ENCODE measurements at regions not wholly inside any gene's neighbourhood (a gene's known extent, or its start where the extent isn't known, plus 50 kb on each side); places are given as distances from the start of the nearest gene placed in this dataset.

- no peaks in the 10 kb centered on the region for H3K9me3 ChIP-seq (ENCODE audit: control insufficient read depth in 2 of 2, insufficient read depth in 1 of 2, low read depth in 1 of 2, low read length in 1 of 2)
- WGBS, 2 donors = 89 to 91% methylated on average over 7 of the region's 7 CpGs
These were observed 210.6 kb upstream of the UMPS start for GRCh38 chr3:124519591-124520194.

GRCh38 chr3:124520970-124521369, 209.3 kb upstream of the UMPS start:
- Histone ChIP-seq H3K4me3 (ENCODE audit: low read depth in 1 of 2, low read length in 2 of 2) (no peak overlapping the region), H3K9me3 (ENCODE audit: control insufficient read depth in 2 of 2, insufficient read depth in 1 of 2, low read depth in 1 of 2, low read length in 1 of 2) (no peaks in the 10 kb centered on the region), H3K27me3 (ENCODE audit: control insufficient read depth in 1 of 2, insufficient read depth in 2 of 2, low read length in 2 of 2) (no peaks in the 10 kb centered on the region), H3K36me3 (ENCODE audit: control insufficient read depth in 2 of 2, insufficient read depth in 2 of 2, low read length in 1 of 2) (no peaks in the 10 kb centered on the region), H3K27ac (ENCODE audit: low read depth in 2 of 2, low read length in 1 of 2) (no peak overlapping the region), H3K4me1 (ENCODE audit: control insufficient read depth in 2 of 2, insufficient read depth in 2 of 2, low read length in 1 of 2) (no peaks in the 10 kb centered on the region)
- WGBS, 2 donors = 54 to 59% methylated on average over 5 of the region's 5 CpGs

More at GRCh38 chr3:124519591-124520194, 210.6 kb upstream of the UMPS start:
- Histone ChIP-seq H3K27ac (ENCODE audit: low read depth in 2 of 2, low read length in 1 of 2) (no peak overlapping the region), H3K4me1 (ENCODE audit: control insufficient read depth in 2 of 2, insufficient read depth in 2 of 2, low read length in 1 of 2) (no peaks in the 10 kb centered on the region), H3K36me3 (ENCODE audit: control insufficient read depth in 2 of 2, insufficient read depth in 2 of 2, low read length in 1 of 2) (no peaks in the 10 kb centered on the region), H3K4me3 (ENCODE audit: low read depth in 1 of 2, low read length in 2 of 2) (no peak overlapping the region), H3K27me3 (ENCODE audit: control insufficient read depth in 1 of 2, insufficient read depth in 2 of 2, low read length in 2 of 2) (no peaks in the 10 kb centered on the region)

GRCh38 chr3:124522082-124522625, 208.1 kb upstream of the UMPS start:
- 62 to 67% methylated on average over 1 of the region's 1 CpG for WGBS, 2 donors
- Histone ChIP-seq H3K4me3 (ENCODE audit: low read depth in 1 of 2, low read length in 2 of 2) (no peak overlapping the region), H3K4me1 (ENCODE audit: control insufficient read depth in 2 of 2, insufficient read depth in 2 of 2, low read length in 1 of 2) (no peaks in the 10 kb centered on the region), H3K27ac (ENCODE audit: low read depth in 2 of 2, low read length in 1 of 2) (no peak overlapping the region), H3K36me3 (ENCODE audit: control insufficient read depth in 2 of 2, insufficient read depth in 2 of 2, low read length in 1 of 2) (no peaks in the 10 kb centered on the region), H3K9me3 (ENCODE audit: control insufficient read depth in 2 of 2, insufficient read depth in 1 of 2, low read depth in 1 of 2, low read length in 1 of 2) (no peaks in the 10 kb centered on the region), H3K27me3 (ENCODE audit: control insufficient read depth in 1 of 2, insufficient read depth in 2 of 2, low read length in 2 of 2) (no peaks in the 10 kb centered on the region)

GRCh38 chr3:124526601-124527000, 203.7 kb upstream of the UMPS start:
- Histone ChIP-seq H3K27me3 (ENCODE audit: control insufficient read depth in 1 of 2, insufficient read depth in 2 of 2, low read length in 2 of 2) (no peaks in the 10 kb centered on the region), H3K4me3 (ENCODE audit: low read depth in 1 of 2, low read length in 2 of 2) (no peak overlapping the region), H3K36me3 (ENCODE audit: control insufficient read depth in 2 of 2, insufficient read depth in 2 of 2, low read length in 1 of 2) (no peaks in the 10 kb centered on the region), H3K4me1 (ENCODE audit: control insufficient read depth in 2 of 2, insufficient read depth in 2 of 2, low read length in 1 of 2) (no peaks in the 10 kb centered on the region), H3K9me3 (ENCODE audit: control insufficient read depth in 2 of 2, insufficient read depth in 1 of 2, low read depth in 1 of 2, low read length in 1 of 2) (no peaks in the 10 kb centered on the region), H3K27ac (ENCODE audit: low read depth in 2 of 2, low read length in 1 of 2) (no peak overlapping the region)
- 93 to 98% methylated on average over 1 of the region's 1 CpG for WGBS, 2 donors

GRCh38 chr3:124529826-124530571, 200.3 kb upstream of the UMPS start:
- WGBS, 2 donors = 84 to 90% methylated on average over 3 of the region's 3 CpGs
- no peaks in the 10 kb centered on the region for H3K36me3 ChIP-seq (ENCODE audit: control insufficient read depth in 2 of 2, insufficient read depth in 2 of 2, low read length in 1 of 2)
- no peaks in the 10 kb centered on the region for H3K27me3 ChIP-seq (ENCODE audit: control insufficient read depth in 1 of 2, insufficient read depth in 2 of 2, low read length in 2 of 2)
- H3K9me3 ChIP-seq (ENCODE audit: control insufficient read depth in 2 of 2, insufficient read depth in 1 of 2, low read depth in 1 of 2, low read length in 1 of 2) = no peaks in the 10 kb centered on the region
- H3K4me3 ChIP-seq (ENCODE audit: low read depth in 1 of 2, low read length in 2 of 2) = no peak overlapping the region
- H3K4me1 ChIP-seq (ENCODE audit: control insufficient read depth in 2 of 2, insufficient read depth in 2 of 2, low read length in 1 of 2) = no peaks in the 10 kb centered on the region
- no peak overlapping the region for H3K27ac ChIP-seq (ENCODE audit: low read depth in 2 of 2, low read length in 1 of 2)

GRCh38 chr3:124530916-124531315, 199.3 kb upstream of the UMPS start:
- Histone ChIP-seq H3K4me3 (ENCODE audit: low read depth in 1 of 2, low read length in 2 of 2) (no peak overlapping the region), H3K27ac (ENCODE audit: low read depth in 2 of 2, low read length in 1 of 2) (no peak overlapping the region), H3K36me3 (ENCODE audit: control insufficient read depth in 2 of 2, insufficient read depth in 2 of 2, low read length in 1 of 2) (no peaks in the 10 kb centered on the region), H3K9me3 (ENCODE audit: control insufficient read depth in 2 of 2, insufficient read depth in 1 of 2, low read depth in 1 of 2, low read length in 1 of 2) (no peaks in the 10 kb centered on the region), H3K4me1 (ENCODE audit: control insufficient read depth in 2 of 2, insufficient read depth in 2 of 2, low read length in 1 of 2) (no peaks in the 10 kb centered on the region), H3K27me3 (ENCODE audit: control insufficient read depth in 1 of 2, insufficient read depth in 2 of 2, low read length in 2 of 2) (no peaks in the 10 kb centered on the region)

GRCh38 chr3:124532071-124532470, 198.2 kb upstream of the UMPS start:
- WGBS, 2 donors = 83 to 89% methylated on average over 1 of the region's 1 CpG

GRCh38 chr3:124535306-124535705, 194.9 kb upstream of the UMPS start:
- Histone ChIP-seq H3K9me3 (ENCODE audit: control insufficient read depth in 2 of 2, insufficient read depth in 1 of 2, low read depth in 1 of 2, low read length in 1 of 2) (no peaks in the 10 kb centered on the region), H3K36me3 (ENCODE audit: control insufficient read depth in 2 of 2, insufficient read depth in 2 of 2, low read length in 1 of 2) (no peaks in the 10 kb centered on the region), H3K4me3 (ENCODE audit: low read depth in 1 of 2, low read length in 2 of 2) (no peak overlapping the region), H3K27ac (ENCODE audit: low read depth in 2 of 2, low read length in 1 of 2) (no peak overlapping the region), H3K4me1 (ENCODE audit: control insufficient read depth in 2 of 2, insufficient read depth in 2 of 2, low read length in 1 of 2) (no peaks in the 10 kb centered on the region), H3K27me3 (ENCODE audit: control insufficient read depth in 1 of 2, insufficient read depth in 2 of 2, low read length in 2 of 2) (peaks cover 0 to 3% of the 10 kb centered on the region in 2 donors)
- WGBS, 2 donors = 75 to 76% methylated on average over 1 of the region's 1 CpG

More at GRCh38 chr3:124532071-124532470, 198.2 kb upstream of the UMPS start:
- no peak overlapping the region for H3K4me3 ChIP-seq (ENCODE audit: low read depth in 1 of 2, low read length in 2 of 2)
- no peaks in the 10 kb centered on the region for H3K36me3 ChIP-seq (ENCODE audit: control insufficient read depth in 2 of 2, insufficient read depth in 2 of 2, low read length in 1 of 2)
- H3K27me3 ChIP-seq (ENCODE audit: control insufficient read depth in 1 of 2, insufficient read depth in 2 of 2, low read length in 2 of 2) = no peaks in the 10 kb centered on the region
- H3K9me3 ChIP-seq (ENCODE audit: control insufficient read depth in 2 of 2, insufficient read depth in 1 of 2, low read depth in 1 of 2, low read length in 1 of 2) = no peaks in the 10 kb centered on the region
- H3K27ac ChIP-seq (ENCODE audit: low read depth in 2 of 2, low read length in 1 of 2) = no peak overlapping the region
- no peaks in the 10 kb centered on the region for H3K4me1 ChIP-seq (ENCODE audit: control insufficient read depth in 2 of 2, insufficient read depth in 2 of 2, low read length in 1 of 2)

GRCh38 chr3:124540550-124541211, 189.6 kb upstream of the UMPS start:
- peaks cover 0 to 3% of the 10 kb centered on the region in 2 donors for H3K27me3 ChIP-seq (ENCODE audit: control insufficient read depth in 1 of 2, insufficient read depth in 2 of 2, low read length in 2 of 2)
- no peaks in the 10 kb centered on the region for H3K36me3 ChIP-seq (ENCODE audit: control insufficient read depth in 2 of 2, insufficient read depth in 2 of 2, low read length in 1 of 2)
- no peaks in the 10 kb centered on the region for H3K4me1 ChIP-seq (ENCODE audit: control insufficient read depth in 2 of 2, insufficient read depth in 2 of 2, low read length in 1 of 2)
- H3K4me3 ChIP-seq (ENCODE audit: low read depth in 1 of 2, low read length in 2 of 2) = no peak overlapping the region
- WGBS, 2 donors = 69 to 71% methylated on average over 6 of the region's 6 CpGs
- H3K27ac ChIP-seq (ENCODE audit: low read depth in 2 of 2, low read length in 1 of 2) = no peak overlapping the region
- no peaks in the 10 kb centered on the region for H3K9me3 ChIP-seq (ENCODE audit: control insufficient read depth in 2 of 2, insufficient read depth in 1 of 2, low read depth in 1 of 2, low read length in 1 of 2)
